ENCODE measurements at regions not wholly inside any gene's neighbourhood (a gene's known extent, or its start where the extent isn't known, plus 50 kb on each side); places are given as distances from the start of the nearest gene placed in this dataset.

DNA sequence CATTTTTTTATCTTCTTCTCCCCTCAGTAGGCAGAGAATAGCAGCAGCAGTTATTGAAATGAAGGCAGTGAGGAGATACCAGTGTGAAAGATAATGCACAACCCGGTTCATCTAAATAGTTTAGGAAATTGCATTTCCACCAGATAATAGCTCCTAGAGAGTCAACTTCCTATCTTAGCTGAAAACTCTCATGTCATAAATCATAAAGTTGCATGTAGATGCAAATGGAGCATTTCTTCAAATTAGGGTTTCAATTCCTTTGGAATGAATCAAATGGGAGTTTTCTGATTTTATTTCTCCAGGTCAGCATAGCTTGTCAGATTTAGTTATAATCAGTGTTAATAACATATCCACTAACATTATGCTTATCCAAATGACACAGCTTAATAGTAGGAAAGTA is 335.3 kb downstream of the CNTNAP4 start:
- H3K27me3 Mint-ChIP-seq = no peaks in the 10 kb centered on the region
- no peak overlapping the region for H3K4me3 Mint-ChIP-seq
- POLR2A ChIA-PET = no interaction called here
- no peak for ATAC-seq (ENCODE audit: low read depth)
- peaks cover 2% of the 10 kb centered on the region for H3K9me3 Mint-ChIP-seq
- H3K36me3 Mint-ChIP-seq = no peaks in the 10 kb centered on the region
- no peaks in the 10 kb centered on the region for H3K4me1 Mint-ChIP-seq
- DNase-seq = no peak
- H3K27ac Mint-ChIP-seq = no peak overlapping the region

DNA sequence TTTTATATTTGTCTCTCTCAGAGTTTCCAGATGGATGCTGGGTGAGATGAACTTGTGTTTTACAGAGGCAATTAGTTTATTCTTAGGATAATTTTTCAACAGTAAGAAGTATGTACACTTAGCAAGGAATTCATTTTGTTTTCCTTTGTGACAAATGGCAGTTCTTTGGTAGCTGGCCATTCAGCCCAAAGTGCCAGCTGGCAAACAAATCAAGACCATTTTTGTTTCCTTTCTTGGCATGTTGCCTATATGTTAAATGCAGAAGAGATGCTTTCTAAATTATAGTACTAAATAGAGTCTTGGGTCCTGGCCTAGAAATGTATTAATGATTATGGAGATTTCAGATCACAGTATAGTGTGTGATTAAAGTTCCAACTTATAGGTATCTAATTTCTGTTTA is 337.1 kb downstream of the CNTNAP4 start:
- no peak overlapping the region for H3K4me3 Mint-ChIP-seq
- H3K4me1 Mint-ChIP-seq = no peaks in the 10 kb centered on the region
- POLR2A ChIA-PET = no interaction called here
- no peaks in the 10 kb centered on the region for H3K36me3 Mint-ChIP-seq
- ATAC-seq (ENCODE audit: low read depth) = no peak
- no peak for DNase-seq
- H3K9me3 Mint-ChIP-seq = peaks cover 4% of the 10 kb centered on the region
- no peak overlapping the region for H3K27ac Mint-ChIP-seq
- no peaks in the 10 kb centered on the region for H3K27me3 Mint-ChIP-seq

DNA sequence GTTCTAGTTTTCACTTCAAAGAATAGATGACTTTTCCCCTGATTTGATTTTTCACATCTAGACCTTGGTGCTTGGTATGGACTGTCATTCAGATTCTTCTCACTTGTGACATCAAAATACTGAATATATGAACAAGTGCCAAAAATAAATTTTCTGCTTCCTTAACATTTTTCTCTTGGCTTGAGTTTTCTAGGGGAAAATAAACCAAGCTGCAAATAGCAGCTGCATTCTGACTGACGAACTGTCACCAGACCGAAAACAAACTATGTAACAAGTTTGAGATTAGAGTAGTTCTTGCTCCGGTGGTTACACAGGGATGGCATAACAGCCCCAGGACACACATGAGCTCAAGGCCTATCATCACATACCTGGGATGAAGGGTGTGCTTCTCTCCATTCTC is 345.7 kb downstream of the CNTNAP4 start:
- no peak overlapping the region for H3K4me3 Mint-ChIP-seq
- H3K9me3 Mint-ChIP-seq = peaks cover 4% of the 10 kb centered on the region
- H3K36me3 Mint-ChIP-seq = no peaks in the 10 kb centered on the region
- ATAC-seq (ENCODE audit: low read depth) (no peak), DNase-seq (no peak)
- no peaks in the 10 kb centered on the region for H3K4me1 Mint-ChIP-seq
- POLR2A ChIA-PET = no interaction called here
- no peak overlapping the region for H3K27ac Mint-ChIP-seq
- H3K27me3 Mint-ChIP-seq = no peaks in the 10 kb centered on the region

- Mint-ChIP-seq H3K27me3 (no peaks in the 10 kb centered on the region), H3K9me3 (peaks cover 8% of the 10 kb centered on the region)
- POLR2A ChIA-PET = no interaction called here
These were observed 357.9 kb downstream of the CNTNAP4 start for GRCh38 chr16:76634847-76635697.

DNA sequence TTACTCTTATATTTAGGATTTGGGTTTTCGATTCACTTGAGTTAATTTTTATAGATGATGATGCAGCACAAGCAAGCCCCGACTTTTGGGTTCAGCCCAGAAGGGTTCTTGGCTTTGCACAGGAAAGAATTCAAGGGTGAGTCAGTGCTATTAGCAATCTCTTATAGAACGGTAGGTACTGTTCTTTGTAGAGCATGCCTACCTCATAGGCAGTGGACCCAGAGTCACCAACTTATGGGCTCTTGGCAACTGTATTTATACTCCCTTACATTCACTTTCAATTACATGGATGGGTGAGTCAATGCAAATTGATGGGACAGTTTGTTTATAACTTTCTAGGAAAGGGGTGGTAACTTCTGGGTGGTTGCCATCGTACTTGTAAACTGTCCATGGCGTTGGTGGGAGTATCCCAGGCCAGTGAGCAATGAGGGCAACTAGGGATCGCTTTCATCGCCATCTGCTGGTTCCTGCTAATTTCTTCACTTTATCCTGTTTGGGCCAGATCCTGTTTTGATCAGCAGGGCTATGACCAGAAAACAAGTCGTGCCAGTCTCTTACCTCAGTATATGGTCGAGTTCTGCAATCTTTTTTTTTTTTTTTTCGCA is 362.6 kb downstream of the CNTNAP4 start:
- H3K27ac Mint-ChIP-seq = no peak overlapping the region
- H3K9me3 Mint-ChIP-seq = peaks cover 6% of the 10 kb centered on the region
- POLR2A ChIA-PET = no interaction called here
- DNase-seq (no peak), ATAC-seq (ENCODE audit: low read depth) (no peak)
- H3K4me3 Mint-ChIP-seq = no peak overlapping the region
- no peaks in the 10 kb centered on the region for H3K36me3 Mint-ChIP-seq
- H3K27me3 Mint-ChIP-seq = no peaks in the 10 kb centered on the region
- no peaks in the 10 kb centered on the region for H3K4me1 Mint-ChIP-seq

More at GRCh38 chr16:76634847-76635697, 357.9 kb downstream of the CNTNAP4 start:
- no peak overlapping the region for H3K27ac Mint-ChIP-seq
- no peaks in the 10 kb centered on the region for H3K4me1 Mint-ChIP-seq
- ATAC-seq (ENCODE audit: low read depth) (no peak), DNase-seq (no peak)
- no peaks in the 10 kb centered on the region for H3K36me3 Mint-ChIP-seq
- no peak overlapping the region for H3K4me3 Mint-ChIP-seq

GRCh38 chr16:76650582-76650981 is 373.4 kb downstream of the CNTNAP4 start:
- Mint-ChIP-seq H3K4me1 (no peaks in the 10 kb centered on the region), H3K9me3 (no peaks in the 10 kb centered on the region), H3K27me3 (no peaks in the 10 kb centered on the region), H3K36me3 (no peaks in the 10 kb centered on the region), H3K4me3 (no peak overlapping the region), H3K27ac (no peak overlapping the region)
- POLR2A ChIA-PET = no interaction called here
- ATAC-seq (ENCODE audit: low read depth) (no peak), DNase-seq (no peak)

- no peak overlapping the region for H3K27ac Mint-ChIP-seq
- H3K4me1 Mint-ChIP-seq = no peaks in the 10 kb centered on the region
- H3K9me3 Mint-ChIP-seq = no peaks in the 10 kb centered on the region
- ATAC-seq (ENCODE audit: low read depth) (no peak), DNase-seq (no peak)
- H3K36me3 Mint-ChIP-seq = no peaks in the 10 kb centered on the region
- no peaks in the 10 kb centered on the region for H3K27me3 Mint-ChIP-seq
- no peak overlapping the region for H3K4me3 Mint-ChIP-seq
- POLR2A ChIA-PET = no interaction called here
These were observed 376.3 kb downstream of the CNTNAP4 start for GRCh38 chr16:76653390-76654026.

DNA sequence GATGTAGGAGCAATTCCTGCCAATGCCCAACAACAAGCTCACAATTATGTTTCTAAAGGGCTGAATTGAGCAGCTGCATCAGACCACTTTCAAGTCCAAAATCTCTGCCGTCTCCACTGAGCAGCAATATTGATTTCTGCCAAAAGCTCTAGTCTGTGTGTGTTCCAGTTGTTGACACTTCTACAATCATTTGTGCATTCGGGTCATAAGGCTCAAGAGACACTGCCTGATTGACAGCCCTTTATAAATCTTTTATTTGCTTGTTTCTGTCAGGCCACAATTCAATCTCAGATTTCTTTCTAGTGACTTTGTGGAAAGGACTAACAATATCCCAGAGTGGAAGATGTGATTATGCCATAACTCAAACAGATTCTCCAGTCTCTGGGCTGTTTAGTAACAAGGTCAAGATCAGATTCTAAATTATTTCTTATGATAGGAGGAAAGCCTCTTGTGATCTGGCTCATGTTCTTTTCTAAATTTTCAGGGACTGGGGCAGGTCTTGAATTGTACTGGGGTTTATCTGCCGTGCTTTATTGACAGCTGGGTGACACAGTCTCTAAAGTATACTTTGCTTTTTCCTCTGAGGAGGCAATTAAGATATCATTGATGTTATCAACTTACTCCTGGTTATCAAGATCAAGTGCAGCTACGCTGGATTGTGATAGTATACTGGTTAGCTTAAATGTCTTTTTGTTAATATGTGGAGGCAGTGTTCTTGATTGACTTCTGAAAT is 377.1 kb downstream of the CNTNAP4 start:
- Mint-ChIP-seq H3K9me3 (no peaks in the 10 kb centered on the region), H3K36me3 (no peaks in the 10 kb centered on the region), H3K27me3 (no peaks in the 10 kb centered on the region), H3K4me3 (no peak overlapping the region), H3K27ac (no peak overlapping the region), H3K4me1 (no peaks in the 10 kb centered on the region)
- no peak for DNase-seq
- POLR2A ChIA-PET = no interaction called here
- ATAC-seq (ENCODE audit: low read depth) = no peak

DNA sequence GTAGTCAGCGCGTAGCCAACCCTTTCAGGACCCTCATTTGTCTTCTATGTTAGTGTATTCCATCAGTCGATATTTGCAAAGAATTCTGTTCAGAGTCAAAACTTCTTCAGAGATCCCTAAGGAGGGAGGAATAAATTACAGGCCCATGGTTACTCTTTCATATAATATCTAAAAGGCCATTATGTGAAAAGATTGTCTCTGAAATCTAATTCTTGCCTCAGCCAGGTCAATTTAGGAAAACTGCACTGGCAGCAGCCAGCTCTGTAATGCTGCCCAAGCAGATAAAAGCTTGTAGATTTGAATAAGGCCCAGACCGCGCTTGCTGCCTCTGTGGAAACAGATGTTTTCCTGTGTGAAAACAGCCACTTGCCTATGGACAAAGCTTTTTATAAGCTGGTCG is 379.8 kb downstream of the CNTNAP4 start:
- Mint-ChIP-seq H3K27ac (no peak overlapping the region), H3K9me3 (no peaks in the 10 kb centered on the region), H3K27me3 (no peaks in the 10 kb centered on the region), H3K4me1 (no peaks in the 10 kb centered on the region), H3K36me3 (no peaks in the 10 kb centered on the region), H3K4me3 (no peak overlapping the region)
- DNase-seq (no peak), ATAC-seq (ENCODE audit: low read depth) (no peak)
- POLR2A ChIA-PET = no interaction called here

- POLR2A ChIA-PET = no interaction called here
- DNase-seq (no peak), ATAC-seq (ENCODE audit: low read depth) (no peak)
- Mint-ChIP-seq H3K36me3 (no peaks in the 10 kb centered on the region), H3K4me1 (no peaks in the 10 kb centered on the region), H3K27me3 (no peaks in the 10 kb centered on the region), H3K27ac (no peak overlapping the region), H3K4me3 (no peak overlapping the region), H3K9me3 (no peaks in the 10 kb centered on the region)
These were observed 384.6 kb downstream of the CNTNAP4 start for GRCh38 chr16:76661691-76662235.

DNA sequence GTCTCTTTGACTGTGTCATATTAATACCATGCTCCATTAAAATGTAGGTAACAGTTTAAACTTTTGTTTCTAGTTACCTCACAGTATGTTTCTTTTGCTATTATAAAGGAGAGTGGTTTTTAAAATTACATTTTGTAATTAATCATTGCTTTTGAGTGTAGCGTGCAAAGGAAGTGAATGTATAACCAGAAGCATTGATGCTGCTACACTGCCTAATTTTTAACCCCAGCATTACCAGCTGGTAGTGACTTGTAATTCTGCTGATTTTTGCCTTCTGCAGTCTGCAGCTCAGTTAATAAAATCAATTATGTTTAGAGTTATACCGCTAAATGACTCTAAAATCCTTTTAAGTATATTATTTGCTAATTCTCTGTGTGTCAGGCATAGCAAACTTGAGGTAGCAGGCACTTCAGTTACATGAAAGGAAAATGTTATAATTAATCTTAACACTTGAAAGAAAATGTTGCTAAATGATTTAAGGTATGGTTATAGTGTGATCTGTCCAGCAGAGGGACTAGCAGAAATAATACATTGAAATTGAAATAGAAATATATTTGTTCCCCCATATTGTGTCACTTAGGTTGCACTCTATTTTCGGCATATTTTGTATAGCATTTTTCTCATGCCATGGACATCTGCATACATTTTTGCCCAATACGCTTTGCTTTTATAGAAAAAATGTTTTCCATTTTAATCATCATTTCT is 388.5 kb downstream of the CNTNAP4 start:
- Mint-ChIP-seq H3K4me1 (no peaks in the 10 kb centered on the region), H3K27me3 (no peaks in the 10 kb centered on the region)

GRCh38 chr16:76668207-76668725 is 391.1 kb downstream of the CNTNAP4 start:
- H3K36me3 Mint-ChIP-seq = no peaks in the 10 kb centered on the region
- ATAC-seq (ENCODE audit: low read depth) = no peak
- POLR2A ChIA-PET = no interaction called here

More for the DNA sequence above, 388.5 kb downstream of the CNTNAP4 start:
- H3K9me3 Mint-ChIP-seq = no peaks in the 10 kb centered on the region
- ATAC-seq (ENCODE audit: low read depth) (no peak), DNase-seq (no peak)
- H3K36me3 Mint-ChIP-seq = no peaks in the 10 kb centered on the region
- no peak overlapping the region for H3K27ac Mint-ChIP-seq
- POLR2A ChIA-PET = no interaction called here
- no peak overlapping the region for H3K4me3 Mint-ChIP-seq

GRCh38 chr16:76669288-76669687 is 392.1 kb downstream of the CNTNAP4 start:
- POLR2A ChIA-PET = no interaction called here
- Mint-ChIP-seq H3K36me3 (no peaks in the 10 kb centered on the region), H3K4me3 (no peak overlapping the region), H3K27me3 (no peaks in the 10 kb centered on the region), H3K27ac (no peak overlapping the region), H3K4me1 (no peaks in the 10 kb centered on the region), H3K9me3 (no peaks in the 10 kb centered on the region)
- ATAC-seq (ENCODE audit: low read depth) (no peak), DNase-seq (no peak)

More at GRCh38 chr16:76668207-76668725, 391.1 kb downstream of the CNTNAP4 start:
- H3K27ac Mint-ChIP-seq = no peak overlapping the region
- H3K4me1 Mint-ChIP-seq = no peaks in the 10 kb centered on the region
- H3K9me3 Mint-ChIP-seq = no peaks in the 10 kb centered on the region
- DNase-seq = no peak
- H3K4me3 Mint-ChIP-seq = no peak overlapping the region
- H3K27me3 Mint-ChIP-seq = no peaks in the 10 kb centered on the region
